SK-N-SH (cell line): ENCODE measurements at regions not wholly inside any gene's neighbourhood (a gene's known extent, or its start where the extent isn't known, plus 50 kb on each side); places are given as distances from the start of the nearest gene placed in this dataset.

Source experiments
- CHD2 ChIP-seq: fragments of 150-350 bp; IDR thresholded peaks from 2 replicates; pipeline ENCODE4 v1.6.1; 2018; ENCODE audit warnings: low read length; ENCODE audit not compliant: partially characterized antibody
- CTCF ChIP-seq: fragments of 200-600 bp; sonication (generic); IDR thresholded peaks from 2 replicates; pipeline ENCODE4 v1.6.1; 2017; ENCODE audit warnings: antibody characterized with exemption, mild to moderate bottlenecking, moderate library complexity
- EP300 ChIP-seq, 2 experiments: IDR thresholded peaks; 2 replicates each; pipeline versions ENCODE4 v1.4.0 to v1.6.1; 2012; ENCODE audit warnings: borderline replicate concordance in 1 of 2, low read depth in 1 of 2, low read length in 1 of 2
- MAX ChIP-seq: IDR thresholded peaks from 2 replicates; pipeline ENCODE4 v1.4.0; 2012; ENCODE audit warnings: low read depth
- ZBTB33 ChIP-seq: IDR thresholded peaks from 2 replicates; pipeline ENCODE4 v1.4.0; 2012; ENCODE audit warnings: low read depth, borderline replicate concordance

GRCh38 chr3:94607778-94608177 lies 544.9 kb downstream of the NSUN3 start:
- TF ChIP-seq ZBTB33: no peak
- no peak for TF ChIP-seq CTCF
- TF ChIP-seq EP300 (IDR thresholded peaks at IDR 0.05; ENCODE audit: borderline replicate concordance in 1 of 2, low read depth in 1 of 2, low read length in 1 of 2): no peak
- no peak for TF ChIP-seq CHD2
- no peak for TF ChIP-seq MAX
